Fibroblast of mammary gland (primary cell): ENCODE measurements at regions not wholly inside any gene's neighbourhood (a gene's known extent, or its start where the extent isn't known, plus 50 kb on each side); places are given as distances from the start of the nearest gene placed in this dataset.

Experiments
- DNase-seq: peaks from one replicate; pipeline ENCODE4 v3.0.0-alpha.2; 2010; ENCODE audit warnings: low read depth
- H3K4me3 ChIP-seq: 2 replicates; pipeline ENCODE4 v1.5.1; 2011; ENCODE audit warnings: low read depth, mild to moderate bottlenecking, low read length, moderate library complexity; ENCODE audit not compliant: control insufficient read depth
- TF ChIP-seq, protein P1 (sequence below): conservative IDR thresholded peaks from 2 replicates; pipeline ENCODE4 v1.5.1; 2011; ENCODE audit warnings: low read depth, low read length, inconsistent platforms; ENCODE audit not compliant: control insufficient read depth, insufficient read depth

DNA sequence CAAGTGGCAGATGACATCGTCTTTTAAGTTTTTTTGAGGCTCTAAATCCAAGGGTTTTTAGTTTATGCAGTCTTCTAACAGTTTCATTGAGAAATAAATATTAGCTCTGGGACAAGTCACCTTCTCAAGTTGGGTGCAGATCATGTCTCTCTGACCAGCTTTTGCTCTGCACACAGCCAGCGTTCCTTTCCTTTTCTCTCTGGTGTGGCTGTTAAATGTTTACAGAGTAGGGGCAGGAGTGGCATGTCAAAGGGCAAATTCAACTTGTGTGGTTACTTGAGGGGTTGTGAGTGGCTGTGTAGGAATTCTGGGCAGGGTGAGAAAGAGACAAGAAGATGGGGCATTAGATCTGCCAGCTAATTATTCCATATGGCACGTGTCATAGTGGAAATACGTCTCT is 187.5 kb upstream of the HMHB1 start:
- DNase-seq, result no peak
- H3K4me3 ChIP-seq, result no peak overlapping the region
- TF ChIP-seq, protein P1, sequence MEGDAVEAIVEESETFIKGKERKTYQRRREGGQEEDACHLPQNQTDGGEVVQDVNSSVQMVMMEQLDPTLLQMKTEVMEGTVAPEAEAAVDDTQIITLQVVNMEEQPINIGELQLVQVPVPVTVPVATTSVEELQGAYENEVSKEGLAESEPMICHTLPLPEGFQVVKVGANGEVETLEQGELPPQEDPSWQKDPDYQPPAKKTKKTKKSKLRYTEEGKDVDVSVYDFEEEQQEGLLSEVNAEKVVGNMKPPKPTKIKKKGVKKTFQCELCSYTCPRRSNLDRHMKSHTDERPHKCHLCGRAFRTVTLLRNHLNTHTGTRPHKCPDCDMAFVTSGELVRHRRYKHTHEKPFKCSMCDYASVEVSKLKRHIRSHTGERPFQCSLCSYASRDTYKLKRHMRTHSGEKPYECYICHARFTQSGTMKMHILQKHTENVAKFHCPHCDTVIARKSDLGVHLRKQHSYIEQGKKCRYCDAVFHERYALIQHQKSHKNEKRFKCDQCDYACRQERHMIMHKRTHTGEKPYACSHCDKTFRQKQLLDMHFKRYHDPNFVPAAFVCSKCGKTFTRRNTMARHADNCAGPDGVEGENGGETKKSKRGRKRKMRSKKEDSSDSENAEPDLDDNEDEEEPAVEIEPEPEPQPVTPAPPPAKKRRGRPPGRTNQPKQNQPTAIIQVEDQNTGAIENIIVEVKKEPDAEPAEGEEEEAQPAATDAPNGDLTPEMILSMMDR, result no peak

- DNase-seq, result no peak
- H3K4me3 ChIP-seq, result no peak overlapping the region
- TF ChIP-seq, protein P1, result no peak
These were observed 192.9 kb upstream of the HMHB1 start for GRCh38 chr5:143619040-143619439.

DNA sequence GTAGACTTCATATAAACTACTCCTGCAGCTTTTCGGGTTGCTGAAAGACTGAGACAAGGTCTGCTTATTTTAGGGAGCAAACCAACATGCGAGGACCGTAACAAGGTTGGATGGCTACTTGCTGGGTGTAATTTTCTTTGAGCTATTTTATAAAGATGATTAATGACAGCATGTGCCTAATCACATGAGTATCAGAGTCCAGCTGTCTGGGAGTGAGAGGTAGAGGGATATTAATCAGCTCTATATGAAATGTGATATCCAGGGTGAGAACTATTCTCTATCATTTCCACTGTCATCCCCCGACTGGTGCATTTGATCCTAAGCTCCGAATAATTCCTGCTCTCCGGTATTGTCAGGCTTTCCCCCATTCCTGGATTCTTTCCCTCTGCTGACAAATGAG is 193.8 kb upstream of the HMHB1 start:
- TF ChIP-seq, protein P1, result no peak
- no peak overlapping the region for H3K4me3 ChIP-seq
- no peak for DNase-seq

- no peak overlapping the region for H3K4me3 ChIP-seq
- no peak for DNase-seq
- TF ChIP-seq, protein P1, result no peak
These were observed 197.1 kb upstream of the HMHB1 start for GRCh38 chr5:143614831-143615230.

DNA sequence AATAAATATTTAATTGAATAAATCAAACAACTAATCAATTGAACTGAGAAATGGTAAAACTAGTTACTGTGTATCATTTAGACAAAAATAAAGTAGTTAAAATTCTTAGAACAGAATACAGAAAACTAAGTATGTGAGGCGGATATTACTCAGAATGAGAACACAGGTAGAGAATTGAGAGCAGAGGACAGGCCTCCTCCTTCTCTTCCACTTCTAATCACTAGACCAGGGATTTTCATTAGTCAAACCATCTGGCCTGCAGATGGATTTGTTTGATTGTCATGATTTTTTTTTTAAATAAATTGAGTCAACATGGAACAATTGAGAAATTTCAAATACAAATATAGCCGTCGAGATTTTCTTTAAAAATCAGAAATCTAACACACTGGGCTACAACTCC is 198.6 kb upstream of the HMHB1 start:
- TF ChIP-seq, protein P1, result no peak
- H3K4me3 ChIP-seq, result no peak overlapping the region
- peak; percentile 49 for DNase-seq

DNA sequence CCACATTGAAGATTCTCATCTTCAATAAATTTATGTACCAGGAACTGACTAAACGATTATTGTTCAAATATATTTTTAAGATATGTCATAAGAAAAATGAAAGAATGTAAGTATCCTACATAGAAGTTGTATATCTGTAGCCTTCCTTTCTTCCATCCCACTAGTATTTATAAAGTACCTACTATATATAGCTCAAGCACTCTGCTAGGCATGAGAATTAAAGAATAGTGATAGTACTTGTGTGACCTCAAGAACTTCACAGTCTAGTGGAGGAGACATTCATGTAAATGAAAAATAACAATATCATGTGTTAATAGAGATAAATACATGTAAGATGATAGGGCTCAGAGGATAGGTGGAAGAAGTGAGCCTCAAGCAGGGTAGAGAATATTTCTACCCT is 201.0 kb upstream of the HMHB1 start:
- TF ChIP-seq, protein P1, result no peak
- DNase-seq, result no peak
- no peak overlapping the region for H3K4me3 ChIP-seq
